Tibial nerve (tissue), 4 donors: ENCODE measurements at regions not wholly inside any gene's neighbourhood (a gene's known extent, or its start where the extent isn't known, plus 50 kb on each side); places are given as distances from the start of the nearest gene placed in this dataset.

Experiments
- CTCF ChIP-seq, 5 experiments: fragments of 200-600 bp in 3 of 5; fragments of 450-650 bp in 2 of 5; sonication (generic) in 3 of 5; IDR thresholded peaks; one replicate each; pipeline ENCODE4 v1.5.1; 2016 to 2019; ENCODE audit warnings: antibody characterized with exemption in 5 of 5, mild to moderate bottlenecking in 3 of 5, moderate library complexity in 2 of 5
- EP300 ChIP-seq, 2 donors: sonication (generic); formaldehyde crosslinking; IDR thresholded peaks; one replicate each; pipeline ENCODE4 v1.6.1; 2017; ENCODE audit warnings: antibody characterized with exemption in 2 of 2, mild to moderate bottlenecking in 1 of 2
- POLR2A ChIP-seq, 2 donors: fragments of 450-650 bp; IDR thresholded peaks; one replicate each; pipeline ENCODE4 v1.6.1; 2017; ENCODE audit warnings: antibody characterized with exemption in 2 of 2, mild to moderate bottlenecking in 2 of 2, moderate library complexity in 2 of 2

GRCh38 chr6:91063362-91063761 lies 476.5 kb upstream of the MAP3K7 start:
- no peak for TF ChIP-seq POLR2A (IDR thresholded peaks at IDR 0.05)
- TF ChIP-seq CTCF (IDR thresholded peaks at IDR 0.05): no peak
- TF ChIP-seq EP300 (IDR thresholded peaks at IDR 0.05): no peak
